Activated CD8-positive, alpha-beta memory T cell treated with anti-CD3 and anti-CD28 coated beads, Interleukin-2, amount 50 U/mL, for 48 hours (primary cell): ENCODE measurements at regions not wholly inside any gene's neighbourhood (a gene's known extent, or its start where the extent isn't known, plus 50 kb on each side); places are given as distances from the start of the nearest gene placed in this dataset.
"Not testable (repeated sequence)": the region's sequence is repeated elsewhere in the genome, so short reads cannot be mapped to it uniquely, and the experiment has no call there.

Experiments used
- DNase-seq: peaks from one replicate; pipeline ENCODE4 v3.0.0-alpha.2; 2020

DNA sequence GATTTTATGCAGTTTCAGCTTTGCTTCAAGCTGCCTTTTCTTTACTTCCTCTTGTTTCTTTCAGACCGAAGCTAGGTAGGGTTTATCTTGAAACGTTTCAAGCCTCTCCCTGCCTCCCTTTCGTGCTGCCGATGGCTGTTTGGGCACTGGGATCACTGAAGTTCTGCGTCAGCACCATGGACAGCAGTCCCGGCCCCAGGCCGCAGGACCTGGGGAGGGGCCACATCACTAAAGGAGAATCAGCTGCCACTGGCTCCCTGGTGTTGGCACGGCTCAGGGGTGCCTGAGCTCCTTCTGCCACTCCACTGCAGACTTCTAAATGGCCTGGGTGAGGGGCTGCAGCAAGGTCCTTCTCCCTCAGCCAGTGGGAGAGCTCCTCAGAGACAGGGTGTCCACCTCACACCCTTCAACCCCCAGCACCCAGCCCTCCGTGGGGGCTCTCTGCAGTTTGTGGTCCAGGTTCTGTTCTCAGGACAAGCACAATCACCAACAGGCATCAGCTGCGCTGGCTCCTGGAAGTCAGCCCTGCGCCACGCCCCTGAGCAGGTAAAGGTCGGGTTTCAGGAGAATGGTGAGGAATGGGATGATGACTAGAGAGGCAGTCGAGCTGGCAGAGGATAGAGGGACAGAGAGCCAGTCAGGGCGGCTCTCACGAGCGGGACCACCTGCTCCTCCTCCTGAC is 387.2 kb downstream of the TCERG1L start:
- DNase-seq = no peak

DNA sequence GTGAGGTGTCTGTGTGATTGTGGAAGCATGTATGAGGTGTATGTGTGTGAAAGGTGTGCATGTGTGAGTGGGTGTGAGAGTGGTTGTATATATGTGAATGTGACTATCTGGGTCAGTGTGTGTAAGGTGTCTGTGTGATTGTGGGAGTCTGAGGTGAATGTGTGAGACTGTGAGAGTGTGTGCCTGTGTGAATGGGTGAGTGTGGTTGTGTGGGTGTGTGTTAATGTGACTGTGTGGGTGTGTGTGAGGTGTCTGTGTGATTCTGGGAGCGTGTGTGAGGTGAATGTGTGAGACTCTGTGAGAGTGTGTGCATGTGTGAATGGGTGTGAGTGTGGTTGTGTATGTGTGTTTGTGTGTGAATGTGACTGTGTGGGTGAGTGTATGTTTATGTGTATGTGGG is 385.1 kb downstream of the TCERG1L start:
- no peak for DNase-seq

DNA sequence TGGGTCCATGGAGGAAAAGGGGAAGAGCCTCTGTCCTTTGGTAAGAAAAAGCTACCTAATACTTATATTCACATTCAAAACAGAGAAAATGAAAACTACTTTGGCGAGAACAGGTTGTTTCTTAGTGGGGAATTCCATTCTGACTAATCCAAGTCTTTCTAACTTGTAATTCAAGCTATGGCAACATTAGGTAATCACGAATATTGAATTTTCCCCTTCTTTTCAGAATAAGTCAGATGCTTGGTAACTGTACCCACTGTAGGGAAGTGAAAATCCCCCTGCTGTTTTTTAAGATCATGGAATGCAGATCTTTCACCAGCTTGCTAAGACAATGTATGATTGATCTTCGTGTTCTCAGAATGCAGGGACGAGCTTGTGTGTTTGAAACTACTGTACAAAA is 384.4 kb downstream of the TCERG1L start:
- no peak for DNase-seq

DNA sequence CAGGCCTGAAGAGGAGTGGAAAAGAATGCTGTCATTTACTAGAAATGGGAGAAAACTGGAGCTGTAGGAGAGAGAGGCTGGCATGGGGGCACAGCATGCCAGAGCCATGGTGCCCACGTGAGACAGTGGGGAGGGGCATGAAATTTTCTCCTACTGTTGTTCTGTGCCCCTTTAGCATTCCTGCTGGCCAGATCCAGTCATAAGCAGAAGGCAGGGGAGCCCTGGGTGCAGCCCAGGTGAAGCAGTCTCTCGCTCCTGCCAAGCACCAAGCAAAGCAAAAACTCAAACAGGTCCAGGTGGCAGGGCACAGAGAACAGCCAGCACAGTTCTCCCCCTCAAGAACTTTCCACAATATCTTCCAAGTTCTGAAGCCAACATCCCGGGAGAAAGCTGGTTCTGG is 383.2 kb downstream of the TCERG1L start:
- DNase-seq = no peak

DNA sequence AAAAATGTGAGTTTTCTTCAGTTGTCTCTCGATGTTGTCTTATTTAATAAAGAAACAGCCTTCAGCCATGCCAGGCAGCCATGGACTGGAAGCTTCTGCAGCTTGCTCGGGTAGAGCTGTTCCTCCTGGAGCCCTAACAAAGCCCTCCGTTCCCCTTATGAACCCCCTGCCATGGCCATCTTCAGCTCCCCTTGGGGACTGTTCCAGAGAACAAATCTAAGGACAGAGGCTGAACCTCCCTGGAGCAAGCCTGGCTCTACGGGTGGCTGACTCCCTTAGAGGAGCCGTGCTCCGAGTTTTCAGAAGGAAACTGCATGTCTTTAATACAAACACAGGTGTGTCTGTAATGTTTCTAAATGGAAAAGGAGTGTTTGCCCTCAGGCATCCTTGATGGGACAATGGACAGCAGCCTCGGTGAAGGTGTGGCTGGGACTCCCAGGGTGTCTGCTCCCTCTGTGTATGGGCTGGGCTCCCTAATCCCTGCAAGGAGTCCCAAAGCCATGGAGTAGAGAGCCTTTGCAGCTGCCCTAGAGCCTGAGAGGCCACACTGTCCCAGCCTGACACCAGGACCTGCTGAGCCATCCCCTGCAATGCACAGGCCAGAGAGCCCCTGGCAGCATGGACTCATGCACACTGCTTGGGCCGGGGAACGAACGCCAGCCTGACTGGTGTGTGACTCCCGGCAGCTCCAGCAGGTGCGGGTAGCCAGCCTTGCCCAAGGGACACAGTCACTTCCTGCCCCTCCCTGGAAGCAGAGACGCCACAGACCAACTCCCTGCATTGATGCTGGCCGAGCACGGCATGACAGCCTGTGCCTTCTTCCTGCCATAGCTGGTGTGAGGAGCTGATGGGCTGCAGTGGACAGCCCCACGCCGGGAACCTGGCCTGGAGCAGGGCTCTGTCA is 381.8 kb downstream of the TCERG1L start:
- no peak for DNase-seq

DNA sequence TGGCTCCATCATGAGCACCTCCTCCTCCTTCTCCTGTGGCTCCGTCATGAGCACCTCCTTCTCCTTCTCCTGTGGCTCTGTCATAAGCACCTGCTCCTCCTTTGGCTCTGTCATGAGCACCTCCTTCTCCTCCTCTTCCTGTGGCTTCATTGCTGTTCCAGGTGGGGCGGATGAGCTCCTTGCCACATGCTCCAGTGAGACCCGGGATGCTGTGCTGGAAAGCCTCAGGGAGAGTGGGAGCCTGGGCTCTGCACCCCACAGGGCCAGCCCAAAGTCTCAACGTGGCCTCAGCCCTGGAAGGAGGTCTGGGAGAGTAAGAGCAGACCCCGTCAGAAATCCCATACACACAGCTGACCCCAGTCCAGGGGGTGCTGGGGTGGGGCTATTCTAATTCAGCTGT is 380.7 kb downstream of the TCERG1L start:
- no peak for DNase-seq

DNA sequence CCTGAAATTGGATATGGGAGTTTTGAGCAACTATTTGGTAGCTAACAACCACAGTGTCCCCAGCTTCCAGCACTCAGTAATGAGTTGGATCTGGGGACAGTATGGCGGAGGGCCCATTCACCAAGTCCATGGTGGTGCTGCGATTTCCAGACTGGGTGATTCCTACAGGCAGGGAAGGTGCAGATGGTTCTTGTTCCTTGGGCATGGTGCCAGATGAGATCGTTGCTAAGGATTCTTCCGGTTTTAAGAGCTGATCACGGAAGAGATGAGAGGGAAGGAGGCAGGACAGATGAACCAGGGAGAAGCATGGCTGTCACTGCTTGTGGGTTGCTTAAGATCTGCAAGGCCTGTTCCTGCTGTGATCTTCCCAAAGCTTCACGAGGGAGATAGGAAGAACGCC is 380.3 kb downstream of the TCERG1L start:
- DNase-seq = no peak

DNA sequence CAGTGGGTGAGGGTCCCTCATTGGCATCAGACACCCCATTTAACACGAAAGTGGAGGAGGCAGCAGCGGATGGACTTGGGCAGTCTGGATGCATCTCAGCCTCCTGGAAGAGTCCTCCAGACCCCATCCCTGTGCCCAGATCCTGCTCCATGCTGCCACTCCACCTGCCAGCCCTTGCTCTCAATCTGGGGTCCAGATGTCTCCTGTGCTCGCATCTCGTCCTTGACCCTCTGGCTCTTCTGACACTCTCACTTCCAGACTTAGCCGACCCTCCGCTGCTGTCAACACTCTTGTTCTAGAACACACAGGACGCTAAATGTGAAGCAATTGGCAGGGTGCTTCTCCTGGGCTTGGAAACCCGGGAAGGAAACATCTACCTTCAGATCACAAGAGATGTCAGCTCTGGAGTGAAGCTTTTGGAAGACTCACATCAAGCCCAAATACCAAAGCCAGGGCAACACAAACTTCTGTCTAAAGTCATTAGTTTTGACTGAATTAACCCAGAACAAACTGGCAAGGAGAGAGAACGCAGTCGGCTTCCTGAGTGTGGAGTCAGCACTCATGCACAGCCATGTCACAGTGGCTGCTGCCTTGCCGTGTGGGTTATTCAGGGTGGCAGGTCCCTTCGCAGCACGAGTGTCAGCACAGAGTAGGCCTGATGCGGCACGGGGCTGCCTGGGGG is 379.1 kb downstream of the TCERG1L start:
- DNase-seq = no peak

DNA sequence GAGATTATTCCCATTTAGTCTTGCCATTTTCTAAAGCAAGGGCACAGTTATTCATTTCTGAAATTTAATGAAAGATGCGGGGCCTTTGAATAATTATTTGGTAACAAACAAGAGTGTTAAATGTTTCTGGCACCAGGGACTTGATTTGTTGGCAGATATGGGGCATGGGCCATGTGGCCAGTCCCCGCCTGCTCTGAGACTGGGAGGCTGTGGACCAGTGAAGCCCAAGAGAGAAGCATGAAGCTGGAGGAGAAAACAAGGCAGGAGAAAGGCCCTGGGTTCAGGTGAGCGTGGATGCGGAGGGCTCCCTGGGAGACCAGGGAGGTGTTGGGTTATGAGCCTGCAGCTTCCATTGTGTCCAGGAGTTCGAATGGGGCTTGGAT is 378.5 kb downstream of the TCERG1L start:
- no peak for DNase-seq

DNA sequence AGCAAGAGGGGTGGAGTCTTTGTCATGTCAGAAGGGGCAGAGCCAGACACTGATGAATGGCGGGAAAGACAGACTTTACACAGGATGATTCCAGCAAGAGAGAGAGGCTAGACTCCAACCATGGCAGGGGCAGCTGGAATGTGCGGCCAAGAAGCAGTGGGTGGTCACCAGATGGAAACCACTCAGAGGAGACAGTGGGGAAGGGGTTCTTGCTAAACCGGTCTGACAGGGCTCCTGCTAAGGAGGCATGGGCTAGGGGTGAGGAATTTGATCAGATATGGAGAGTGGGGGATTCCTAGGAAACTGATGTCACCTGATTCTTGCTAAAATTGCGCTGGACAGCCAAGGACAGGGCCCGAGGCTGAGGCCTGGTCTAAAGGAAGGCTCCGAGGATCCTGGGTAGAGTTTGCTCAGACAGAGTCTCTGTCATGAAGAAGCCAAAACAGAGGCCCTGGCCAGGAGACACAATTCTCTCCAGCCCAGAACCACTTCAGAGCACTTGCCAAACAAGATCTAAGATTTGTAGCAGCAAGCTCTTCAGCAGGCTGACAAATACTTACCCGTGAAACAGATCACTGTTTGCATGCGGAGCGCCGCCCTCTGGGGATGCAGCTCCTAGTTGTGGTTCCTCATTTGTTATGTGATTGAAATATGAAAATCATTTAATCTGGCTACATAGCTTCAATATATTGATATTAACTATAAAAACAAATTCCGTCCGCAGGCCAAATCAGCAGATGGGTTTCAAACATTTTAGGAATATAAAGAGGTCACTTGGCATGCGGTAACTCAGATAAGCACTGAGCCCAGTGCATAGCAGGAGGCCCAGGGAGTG is 377.0 kb downstream of the TCERG1L start:
- no peak for DNase-seq

DNA sequence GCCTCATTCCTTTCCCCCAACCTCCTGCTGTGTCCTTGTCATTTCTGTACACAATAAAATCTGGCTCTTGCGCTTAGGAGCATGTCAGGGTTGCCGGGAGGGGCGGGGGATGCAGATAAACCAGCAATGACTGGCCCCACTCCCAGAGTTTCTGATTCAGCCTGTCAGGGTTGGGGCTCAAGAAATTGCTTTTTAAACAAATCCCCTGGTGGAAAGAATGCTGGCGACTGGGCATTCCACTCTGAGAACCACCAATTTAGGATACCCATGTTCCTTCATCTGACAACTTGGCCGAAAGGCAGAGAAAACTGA is 376.4 kb downstream of the TCERG1L start:
- DNase-seq = no peak

DNA sequence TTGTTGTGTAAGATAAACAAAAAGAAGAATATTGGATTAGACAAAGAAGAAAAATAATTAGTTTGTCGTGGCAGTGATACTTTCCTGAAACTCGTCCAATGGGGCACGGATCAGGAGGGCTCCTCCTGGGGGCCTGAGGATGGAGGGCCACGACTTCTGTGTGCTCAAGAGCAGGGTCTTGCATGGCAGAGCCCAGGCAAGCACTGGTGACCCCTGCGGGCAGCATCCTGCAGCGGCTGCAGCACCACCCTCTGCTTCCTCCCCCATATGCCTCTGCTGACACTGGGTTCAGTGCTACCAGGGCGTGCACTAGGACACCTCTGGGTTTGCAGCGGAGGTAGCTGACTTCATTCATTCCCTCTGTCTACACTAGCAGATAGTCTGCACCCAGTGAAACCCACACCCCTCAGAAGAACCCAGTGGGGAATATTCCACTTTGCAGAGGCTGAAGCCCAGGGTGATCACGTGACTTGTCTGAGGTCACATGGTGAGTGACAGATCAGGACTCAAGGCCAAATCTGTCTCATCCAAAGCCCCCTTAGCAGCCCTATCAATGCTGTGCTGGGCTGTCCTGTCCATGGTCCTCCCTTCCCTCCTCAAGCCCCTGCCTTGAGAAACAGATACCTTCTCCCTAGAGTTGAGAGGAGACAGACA is 375.5 kb downstream of the TCERG1L start:
- no peak for DNase-seq

DNA sequence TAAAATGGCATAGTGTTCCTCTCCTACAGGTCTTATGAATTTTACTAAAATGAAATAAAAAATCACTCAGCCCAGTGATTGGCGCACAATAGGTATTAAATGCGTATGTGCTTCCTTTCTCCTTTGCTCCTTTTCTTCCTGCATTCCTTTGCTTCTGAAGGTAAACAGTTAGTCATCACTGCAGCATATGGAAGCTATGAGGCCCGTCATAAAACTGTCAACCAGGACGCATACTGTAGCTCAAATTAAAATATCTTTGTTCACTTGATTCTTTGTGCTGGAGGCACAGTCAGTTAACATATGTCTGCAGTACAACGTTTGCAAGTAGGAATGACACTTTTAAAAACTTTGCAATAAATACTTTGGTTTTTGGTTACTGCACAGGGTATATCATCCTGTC is 374.7 kb downstream of the TCERG1L start:
- DNase-seq = no peak

DNA sequence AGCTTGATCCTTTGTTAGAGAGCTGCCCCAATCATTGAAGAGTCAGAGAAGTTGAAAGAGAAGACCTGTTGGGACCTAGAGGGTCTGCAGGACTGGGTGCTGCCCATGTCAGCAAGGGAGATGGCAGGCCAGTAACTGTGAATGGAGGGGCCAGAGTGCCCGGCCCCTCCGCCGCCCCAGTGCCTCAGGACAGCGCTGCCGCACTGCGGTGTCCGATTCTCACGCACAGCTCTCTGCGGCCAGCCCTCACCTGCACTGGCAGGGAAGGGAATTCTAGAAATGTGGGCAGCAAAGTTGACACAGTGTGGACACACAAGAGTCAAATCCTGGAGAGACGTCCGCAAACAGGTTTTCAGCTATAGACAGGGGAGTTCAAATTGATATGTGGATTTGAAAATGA is 373.5 kb downstream of the TCERG1L start:
- no peak for DNase-seq

DNA sequence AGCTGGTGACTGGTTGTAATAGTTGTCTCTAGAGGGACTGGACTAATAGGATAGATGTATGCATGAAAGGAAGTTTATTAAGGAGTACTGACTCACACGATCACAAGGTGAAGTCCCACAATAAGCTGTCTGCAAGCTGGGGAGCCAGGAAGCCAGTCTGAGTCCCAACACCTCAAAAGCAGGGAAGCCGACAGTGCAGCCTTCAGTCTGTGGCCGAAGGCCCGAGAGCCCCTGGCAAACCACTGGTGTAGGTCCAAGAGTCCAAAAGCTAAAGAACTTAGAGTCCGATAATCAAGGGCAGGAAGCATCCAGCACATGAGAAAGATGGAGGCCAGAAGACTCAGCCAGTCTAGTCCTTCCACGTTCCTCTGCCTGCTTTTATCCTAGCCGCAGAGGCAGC is 372.6 kb downstream of the TCERG1L start:
- DNase-seq = not testable (repeated sequence)

DNA sequence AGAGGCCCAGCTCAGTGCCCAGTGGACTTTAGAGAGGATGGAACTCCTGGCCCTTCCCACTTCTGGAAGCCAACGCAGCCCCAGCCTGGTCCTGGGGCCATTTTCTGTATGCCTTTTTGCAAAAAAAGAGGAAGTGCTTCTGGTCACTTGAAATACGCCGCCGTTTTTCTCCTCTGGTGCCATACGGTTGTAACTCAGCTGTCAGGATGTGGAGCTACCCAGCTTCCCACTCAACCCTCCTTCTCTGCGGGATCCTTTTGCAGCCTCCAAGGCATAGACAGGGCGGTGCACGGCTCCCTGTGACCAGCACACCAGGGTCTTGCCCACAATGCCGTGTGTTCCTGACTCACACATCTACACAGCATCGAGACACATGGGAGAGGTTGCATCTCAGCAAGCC is 369.6 kb downstream of the TCERG1L start:
- no peak for DNase-seq

DNA sequence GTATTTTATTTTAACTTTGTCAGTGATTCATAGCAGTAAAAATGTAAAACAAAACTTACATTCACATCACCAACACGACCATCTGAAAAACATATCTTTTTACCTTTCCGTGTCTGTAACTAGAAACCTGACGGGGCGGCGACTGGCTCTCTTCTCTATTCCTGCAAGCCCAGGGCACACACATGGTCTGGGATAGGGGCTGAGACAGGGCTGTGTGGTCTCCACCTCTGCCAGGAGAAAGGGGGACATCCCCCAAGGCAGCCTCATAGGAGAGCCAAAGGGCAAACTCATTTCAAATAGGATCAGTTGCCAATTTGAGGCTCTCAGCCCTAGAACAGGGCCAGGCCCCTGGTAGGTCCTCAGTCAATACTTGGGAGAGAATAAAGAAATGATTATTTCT is 359.4 kb downstream of the TCERG1L start:
- DNase-seq = no peak

DNA sequence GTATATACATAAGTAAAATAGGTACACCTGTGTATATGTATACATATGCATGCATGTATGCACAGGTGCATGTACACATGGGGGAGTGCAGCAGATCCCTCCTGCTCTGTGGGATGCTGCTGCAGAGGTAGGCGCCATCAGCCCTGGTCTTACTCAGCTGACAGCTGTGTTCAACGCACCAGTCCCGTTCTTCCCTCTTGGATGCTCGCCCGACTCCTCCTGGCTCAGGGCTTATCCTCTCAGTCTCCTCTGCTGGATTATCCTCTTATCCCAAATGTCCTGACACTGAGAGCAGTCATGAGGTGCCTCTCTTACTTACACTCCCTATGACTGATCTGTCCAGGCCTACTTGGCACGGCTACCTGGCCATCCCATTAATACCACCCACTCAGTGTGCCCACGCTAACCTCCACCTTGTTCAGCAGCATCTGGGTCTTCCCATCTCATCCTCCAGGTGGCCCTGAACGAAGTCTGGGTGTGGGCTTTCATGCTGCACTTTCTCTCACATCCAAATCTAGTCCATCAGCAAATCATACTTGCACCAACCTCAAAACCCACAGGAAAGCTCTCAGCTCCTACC is 357.1 kb downstream of the TCERG1L start:
- DNase-seq = no peak

DNA sequence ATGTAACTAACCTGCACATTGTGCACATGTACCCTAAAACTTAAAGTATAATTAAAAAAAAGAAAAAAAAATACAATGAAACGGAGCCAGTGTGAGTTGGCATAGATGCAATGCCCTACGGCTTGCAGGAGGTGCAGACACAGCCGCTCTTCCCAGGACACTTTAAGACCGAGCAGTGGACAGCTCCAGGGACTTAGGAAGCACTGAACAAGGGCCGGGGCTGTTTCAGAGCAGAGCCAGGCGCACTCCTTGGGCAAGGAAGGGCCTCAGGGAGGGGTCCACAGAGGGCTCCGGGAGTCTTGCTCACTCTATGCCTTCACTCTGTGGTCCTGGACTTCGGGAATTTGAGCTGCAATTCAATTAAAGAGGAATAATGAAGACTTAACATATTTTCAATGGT is 355.3 kb downstream of the TCERG1L start:
- no peak for DNase-seq

DNA sequence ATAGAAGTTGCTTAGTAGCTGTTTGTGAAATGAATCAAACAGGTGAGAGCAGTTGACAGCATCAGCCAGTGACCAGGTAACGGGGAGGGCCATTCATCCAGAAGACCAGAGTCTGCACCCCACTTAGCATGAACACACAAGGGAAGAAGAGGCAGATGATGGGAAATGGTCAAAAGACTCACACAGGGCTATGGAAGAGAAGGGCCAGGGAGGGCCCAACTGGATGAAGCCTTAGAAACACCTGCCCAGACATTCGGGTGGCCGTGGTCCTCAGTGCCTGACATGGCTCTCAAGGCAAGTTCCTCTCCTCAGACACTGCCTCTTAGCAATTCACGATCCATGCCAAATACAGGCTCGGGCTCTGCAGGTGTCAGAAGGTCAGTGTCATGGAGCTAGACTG is 354.1 kb downstream of the TCERG1L start:
- no peak for DNase-seq

DNA sequence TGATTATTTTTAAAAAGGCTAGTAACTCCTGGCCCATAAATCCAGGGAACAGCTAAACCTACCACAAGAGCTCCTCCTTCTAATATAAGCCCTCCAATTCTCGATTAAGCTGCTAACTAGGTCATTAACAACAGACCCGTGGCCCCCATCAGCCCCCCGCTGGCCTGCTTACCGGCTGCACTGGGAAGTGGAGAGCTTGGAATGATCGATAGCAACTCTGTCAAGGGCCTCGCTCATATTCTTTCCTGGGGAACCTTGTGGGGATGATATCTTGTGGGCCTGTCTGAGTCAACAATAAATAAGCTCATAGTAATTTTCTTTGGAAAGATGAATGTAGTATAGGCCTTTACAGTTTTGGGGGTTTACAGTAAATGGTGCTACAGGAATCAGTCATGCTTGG is 353.5 kb downstream of the TCERG1L start:
- no peak for DNase-seq
